Subcutaneous abdominal adipose tissue (tissue), 5 donors: ENCODE measurements at regions not wholly inside any gene's neighbourhood (a gene's known extent, or its start where the extent isn't known, plus 50 kb on each side); places are given as distances from the start of the nearest gene placed in this dataset.

ENCODE experiments used
- H3K27ac ChIP-seq: one replicate; pipeline ENCODE4 v1.7.0; 2013; ENCODE audit warnings: low read depth, mild to moderate bottlenecking, inconsistent platforms, low read length, moderate library complexity
- H3K27me3 ChIP-seq, 5 donors: one replicate each; pipeline ENCODE4 v1.7.0; 2013; ENCODE audit warnings: low read length in 5 of 5, inconsistent platforms in 1 of 5; ENCODE audit not compliant: control insufficient read depth in 5 of 5, insufficient read depth in 4 of 5
- H3K36me3 ChIP-seq, 5 donors: one replicate each; pipeline ENCODE4 v1.7.0; 2013; ENCODE audit warnings: low read length in 5 of 5; ENCODE audit not compliant: control insufficient read depth in 5 of 5, insufficient read depth in 5 of 5
- H3K4me1 ChIP-seq, 5 donors: one replicate each; pipeline ENCODE4 v1.7.0; 2013; ENCODE audit warnings: low read length in 5 of 5, mild to moderate bottlenecking in 3 of 5, moderate library complexity in 1 of 5; ENCODE audit not compliant: control insufficient read depth in 5 of 5, insufficient read depth in 5 of 5
- H3K4me3 ChIP-seq, 5 donors: one replicate each; pipeline ENCODE4 v1.7.0; 2013; ENCODE audit warnings: low read length in 5 of 5, low read depth in 1 of 5
- H3K9ac ChIP-seq, 5 donors: one replicate each; pipeline ENCODE4 v1.7.0; 2013; ENCODE audit warnings: low read length in 5 of 5, mild to moderate bottlenecking in 4 of 5, moderate library complexity in 3 of 5
- H3K9me3 ChIP-seq, 5 donors: one replicate each; pipeline ENCODE4 v1.7.0; 2013; ENCODE audit warnings: low read length in 5 of 5; ENCODE audit not compliant: control insufficient read depth in 5 of 5
- donor health status: healthy.
- donor health status: healthy.
- donor health status: healthy.
- donor health status: healthy.
- donor health status: healthy.

DNA sequence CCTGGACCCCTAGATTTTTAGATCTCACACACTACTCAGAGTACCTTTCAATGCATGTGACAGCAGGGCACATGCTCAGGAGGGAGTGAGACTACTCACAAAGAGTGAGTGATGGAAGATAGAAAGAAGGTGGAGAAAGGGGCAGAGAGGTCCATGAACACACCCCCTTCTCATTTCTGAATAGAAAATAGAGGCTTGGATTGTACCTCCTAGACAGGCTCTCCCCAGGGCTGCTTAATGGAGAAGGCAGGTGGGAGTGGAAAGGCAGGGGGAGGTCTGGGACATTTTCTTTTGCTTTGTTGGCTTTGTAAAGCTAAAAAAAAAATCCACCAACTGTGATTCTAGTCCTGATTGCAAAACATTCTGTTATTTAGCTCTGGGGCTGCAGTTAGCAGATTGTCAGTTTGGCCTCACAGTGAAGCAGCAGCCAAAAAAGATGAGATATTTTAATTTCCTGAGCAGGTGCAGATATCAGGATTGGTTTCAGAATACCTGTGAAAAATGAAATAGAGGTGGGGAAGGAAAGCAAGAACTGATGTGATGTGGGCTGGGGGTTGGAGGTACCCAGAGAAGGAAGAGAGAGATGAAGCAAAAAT is 119.3 kb upstream of the GYPC start:
- no peaks in the 10 kb centered on the region for H3K27me3 ChIP-seq
- no peak overlapping the region for H3K27ac ChIP-seq
- H3K4me1 ChIP-seq, result peaks cover 0 to 9% (median 0%) of the 10 kb centered on the region in 5 donors
- H3K36me3 ChIP-seq, result no peaks in the 10 kb centered on the region
- no peak overlapping the region for H3K9ac ChIP-seq
- no peak overlapping the region for H3K4me3 ChIP-seq
- H3K9me3 ChIP-seq, result peaks cover 0 to 4% (median under 1%) of the 10 kb centered on the region in 5 donors

DNA sequence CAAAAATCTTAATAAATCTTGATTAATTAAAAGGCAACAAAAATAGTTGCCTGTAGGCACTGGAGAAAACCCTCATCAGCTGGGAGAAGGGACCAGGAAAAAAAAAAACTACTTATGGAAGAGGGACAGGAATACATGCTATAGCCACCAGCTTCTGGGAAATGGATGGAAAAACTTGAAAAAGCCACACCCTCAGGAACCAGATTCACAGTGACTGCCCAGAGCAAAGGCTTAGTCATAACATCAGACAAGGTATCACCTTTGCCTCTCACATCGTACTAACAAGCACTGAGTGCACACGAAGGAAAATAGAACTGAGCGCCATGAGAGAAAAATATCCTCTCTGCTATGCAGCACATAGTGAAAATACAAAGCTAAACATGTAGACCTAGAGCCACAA is 116.9 kb upstream of the GYPC start:
- H3K4me3 ChIP-seq, result no peak overlapping the region
- H3K27ac ChIP-seq, result no peak overlapping the region
- H3K9ac ChIP-seq, result no peak overlapping the region
- no peaks in the 10 kb centered on the region for H3K36me3 ChIP-seq
- peaks cover 0 to 21% (median 9%) of the 10 kb centered on the region in 5 donors for H3K9me3 ChIP-seq
- H3K4me1 ChIP-seq, result peaks cover 0 to 6% (median 0%) of the 10 kb centered on the region in 5 donors
- no peaks in the 10 kb centered on the region for H3K27me3 ChIP-seq

DNA sequence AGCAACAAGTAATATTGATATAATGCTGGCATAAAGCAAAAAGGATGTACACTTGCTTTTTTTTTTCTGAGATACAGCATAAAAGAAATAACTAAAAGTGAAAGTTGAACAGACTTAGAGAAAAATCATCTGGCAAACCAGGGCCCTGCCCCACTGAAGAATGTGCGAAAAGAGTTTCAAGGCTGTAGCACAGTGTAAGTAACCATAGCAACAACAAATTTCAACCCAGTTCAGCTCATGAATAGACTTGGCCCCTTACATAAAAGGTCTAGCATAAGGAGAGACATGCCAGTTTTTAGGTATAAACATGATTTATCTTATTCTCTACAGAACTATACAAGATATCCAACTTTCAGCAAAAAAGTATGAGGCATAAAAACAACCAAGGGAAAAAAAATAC is 113.7 kb upstream of the GYPC start:
- Histone ChIP-seq H3K9me3 (peaks cover 0 to 22% (median 9%) of the 10 kb centered on the region in 5 donors), H3K9ac (no peak overlapping the region), H3K36me3 (no peaks in the 10 kb centered on the region), H3K4me3 (no peak overlapping the region), H3K27me3 (no peaks in the 10 kb centered on the region), H3K27ac (no peak overlapping the region), H3K4me1 (no peaks in the 10 kb centered on the region)

DNA sequence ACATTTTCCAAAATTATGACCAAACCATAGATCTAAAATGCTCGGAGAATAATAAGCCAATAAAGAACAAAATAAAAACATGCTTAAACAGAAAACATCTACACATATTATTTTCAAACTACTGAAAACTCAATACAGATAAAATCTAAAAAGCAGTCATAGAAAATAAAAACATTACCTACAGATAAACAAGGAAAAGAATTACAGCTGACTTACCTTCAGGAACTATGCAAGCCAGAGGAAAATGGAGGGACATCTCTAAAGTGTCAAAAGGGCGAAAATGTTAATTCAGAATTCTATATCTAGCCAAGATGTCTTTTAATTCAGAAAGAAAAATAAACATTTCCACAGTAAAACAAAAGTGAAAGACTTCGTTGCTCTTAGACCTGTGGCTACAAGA is 112.9 kb upstream of the GYPC start:
- Histone ChIP-seq H3K9me3 (peaks cover 0 to 22% (median 9%) of the 10 kb centered on the region in 5 donors), H3K27ac (no peak overlapping the region), H3K9ac (no peak overlapping the region), H3K4me1 (no peaks in the 10 kb centered on the region), H3K4me3 (peak overlapping the region in 1 of 5 donors; percentile 15), H3K36me3 (no peaks in the 10 kb centered on the region), H3K27me3 (no peaks in the 10 kb centered on the region)

DNA sequence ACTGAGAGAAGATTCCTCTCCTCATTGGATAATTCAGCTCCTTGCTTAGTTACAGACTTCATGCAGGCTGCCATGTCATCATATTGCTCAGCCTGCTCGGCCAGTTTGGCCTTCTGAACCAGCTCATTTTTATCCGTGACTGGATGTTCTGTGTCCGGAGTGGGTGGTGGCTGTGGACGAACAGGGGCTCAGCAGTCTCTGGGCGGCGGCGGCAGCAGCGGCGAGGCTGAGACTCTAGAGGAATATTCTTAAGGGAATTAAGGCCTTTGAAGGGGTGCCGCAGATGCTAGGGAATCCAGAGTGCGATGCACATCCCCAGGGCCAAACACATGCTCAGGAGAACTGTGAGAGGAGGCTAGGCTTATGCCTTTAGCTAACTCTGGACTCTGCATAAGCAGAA is 97.9 kb upstream of the GYPC start:
- Histone ChIP-seq H3K27ac (no peak overlapping the region), H3K4me3 (no peak overlapping the region), H3K36me3 (no peaks in the 10 kb centered on the region)

DNA sequence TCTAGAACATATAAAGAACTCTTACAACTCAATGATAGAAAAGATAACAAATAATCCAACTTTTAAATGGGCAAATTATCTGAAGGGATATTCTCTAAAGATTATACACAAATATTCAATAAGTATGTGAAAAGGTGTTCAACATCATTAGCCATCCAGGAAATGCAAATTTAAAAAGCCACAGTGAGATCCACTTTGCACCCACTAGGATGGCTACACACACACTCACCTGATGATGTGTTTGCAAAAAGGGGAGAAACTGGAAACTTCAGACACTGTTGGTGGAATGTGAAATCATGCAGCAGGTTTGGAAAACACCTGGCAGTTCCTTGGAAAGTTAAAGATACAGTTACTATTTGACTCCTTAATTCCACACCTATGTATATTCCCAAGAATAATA is 87.2 kb upstream of the GYPC start:
- H3K4me3 ChIP-seq, result no peak overlapping the region
- H3K4me1 ChIP-seq, result no peaks in the 10 kb centered on the region
- no peaks in the 10 kb centered on the region for H3K27me3 ChIP-seq
- no peaks in the 10 kb centered on the region for H3K36me3 ChIP-seq
- no peaks in the 10 kb centered on the region for H3K9me3 ChIP-seq
- H3K9ac ChIP-seq, result no peak overlapping the region
- no peak overlapping the region for H3K27ac ChIP-seq

More for the DNA sequence above, 97.9 kb upstream of the GYPC start:
- Histone ChIP-seq H3K9ac (no peak overlapping the region), H3K9me3 (no peaks in the 10 kb centered on the region), H3K27me3 (no peaks in the 10 kb centered on the region), H3K4me1 (no peaks in the 10 kb centered on the region)

DNA sequence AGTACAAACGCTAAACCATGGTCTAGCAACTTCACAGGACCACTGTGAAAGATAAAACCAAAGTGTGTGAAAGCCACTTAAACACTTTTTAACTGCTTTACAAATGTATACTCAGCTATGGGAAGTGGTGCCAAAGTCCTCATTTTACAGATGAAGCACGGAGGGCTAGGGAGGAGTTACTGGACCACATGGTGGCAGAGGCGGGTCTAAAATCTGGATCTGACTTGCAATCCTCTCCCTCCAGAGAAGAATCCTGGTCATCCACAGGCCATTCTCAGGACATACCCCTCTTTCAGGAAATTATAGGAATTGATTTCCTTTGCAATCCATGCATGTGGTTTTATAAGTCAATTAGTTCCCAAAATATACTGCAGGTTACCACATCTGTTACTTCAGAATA is 84.6 kb upstream of the GYPC start:
- no peaks in the 10 kb centered on the region for H3K9me3 ChIP-seq
- H3K4me3 ChIP-seq, result no peak overlapping the region
- H3K4me1 ChIP-seq, result peaks cover 0 to 4% (median 0%) of the 10 kb centered on the region in 5 donors
- H3K36me3 ChIP-seq, result no peaks in the 10 kb centered on the region
- H3K27me3 ChIP-seq, result no peaks in the 10 kb centered on the region
- no peak overlapping the region for H3K9ac ChIP-seq
- H3K27ac ChIP-seq, result no peak overlapping the region

DNA sequence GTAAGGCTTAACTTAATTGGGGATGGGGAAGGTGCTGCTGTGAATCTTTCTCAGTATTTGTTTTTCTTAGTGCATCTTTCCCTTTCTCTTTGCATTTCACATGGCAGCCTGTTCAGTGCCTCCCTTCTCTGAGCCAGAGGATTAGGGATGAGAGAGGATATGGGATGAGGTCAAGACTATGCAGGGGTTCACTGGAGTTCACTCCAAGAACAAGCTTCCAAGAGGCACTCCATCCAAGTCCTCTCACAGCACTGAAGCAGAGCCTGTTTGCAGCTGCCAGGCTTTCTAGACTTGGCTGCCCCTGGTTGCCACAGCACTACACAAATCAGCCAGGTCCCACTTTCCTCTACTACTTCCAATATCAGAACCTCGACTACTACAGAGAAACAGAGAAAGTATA is 80.3 kb upstream of the GYPC start:
- no peak overlapping the region for H3K9ac ChIP-seq
- no peak overlapping the region for H3K27ac ChIP-seq
- H3K9me3 ChIP-seq, result no peaks in the 10 kb centered on the region
- H3K4me1 ChIP-seq, result peaks cover 0 to 7% (median 4%) of the 10 kb centered on the region in 5 donors
- H3K4me3 ChIP-seq, result no peak overlapping the region
- no peaks in the 10 kb centered on the region for H3K27me3 ChIP-seq
- H3K36me3 ChIP-seq, result no peaks in the 10 kb centered on the region

DNA sequence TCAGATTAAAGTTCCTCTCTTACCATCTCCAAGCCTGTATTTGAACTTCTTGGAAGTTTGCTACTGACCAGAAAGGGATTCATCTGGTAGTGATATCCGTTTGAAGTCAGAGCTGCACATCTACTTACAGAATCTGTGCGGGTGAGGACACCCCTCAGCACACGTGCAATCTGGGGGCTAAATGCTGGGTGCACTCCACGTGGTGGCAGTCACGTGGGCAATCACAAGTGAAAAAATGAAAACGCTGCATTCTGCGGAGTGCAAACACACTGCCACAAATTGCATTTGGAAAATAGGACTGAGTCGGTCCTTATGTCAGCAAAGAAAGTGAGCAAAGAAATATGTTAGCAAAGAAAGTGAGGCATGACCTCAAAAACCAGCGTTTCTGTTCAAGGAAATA is 76.1 kb upstream of the GYPC start:
- H3K9ac ChIP-seq, result no peak overlapping the region
- H3K27ac ChIP-seq, result no peak overlapping the region
- no peak overlapping the region for H3K4me3 ChIP-seq
- H3K9me3 ChIP-seq, result no peaks in the 10 kb centered on the region
- H3K4me1 ChIP-seq, result peaks cover 0 to 7% (median 4%) of the 10 kb centered on the region in 5 donors
- no peaks in the 10 kb centered on the region for H3K27me3 ChIP-seq
- no peaks in the 10 kb centered on the region for H3K36me3 ChIP-seq

DNA sequence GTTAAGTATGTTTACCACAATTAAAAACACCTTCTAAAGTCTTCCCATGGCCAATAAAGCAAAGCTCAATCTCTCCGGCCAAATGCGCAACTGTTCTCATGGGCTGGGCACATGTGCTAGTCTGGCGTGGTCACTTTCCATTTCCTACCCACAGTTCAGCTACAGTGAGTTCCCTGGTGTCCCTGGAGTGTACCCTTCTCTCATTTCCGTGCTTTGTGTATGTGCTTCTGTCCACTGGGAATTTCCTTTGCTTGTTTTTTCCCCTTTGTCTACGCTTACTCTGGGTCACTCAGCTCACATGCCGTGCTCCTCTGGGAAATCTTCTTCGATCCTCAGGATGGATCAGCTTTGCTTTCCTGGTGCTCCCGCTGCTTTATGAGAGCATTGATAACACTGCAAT is 69.6 kb upstream of the GYPC start:
- peaks cover 0 to 2% (median 0%) of the 10 kb centered on the region in 5 donors for H3K4me1 ChIP-seq
- no peaks in the 10 kb centered on the region for H3K9me3 ChIP-seq
- H3K36me3 ChIP-seq, result no peaks in the 10 kb centered on the region
- peak overlapping the region; percentile 4 for H3K27ac ChIP-seq
- H3K27me3 ChIP-seq, result no peaks in the 10 kb centered on the region
- no peak overlapping the region for H3K9ac ChIP-seq
- H3K4me3 ChIP-seq, result peak overlapping the region in 1 of 5 donors; percentile 13
